ENCODE measurements at regions not wholly inside any gene's neighbourhood (a gene's known extent, or its start where the extent isn't known, plus 50 kb on each side); places are given as distances from the start of the nearest gene placed in this dataset.
"Not testable (repeated sequence)": the region's sequence is repeated elsewhere in the genome, so short reads cannot be mapped to it uniquely, and the experiment has no call there.

- ATAC-seq (ENCODE audit: low read depth), result no peak
- no peak for TF ChIP-seq CTCF (IDR thresholded peaks at IDR 0.05; ENCODE audit: poor library complexity, severe bottlenecking)
- no peaks in the 10 kb centered on the region for H3K4me1 ChIP-seq (ENCODE audit: insufficient read depth, poor library complexity, severe bottlenecking)
- no peak for DNase-seq (ENCODE audit: low spot score)
- H3K9me3 ChIP-seq (ENCODE audit: severe bottlenecking), result peaks cover 2% of the 10 kb centered on the region
- no peaks in the 10 kb centered on the region for H3K27me3 ChIP-seq (ENCODE audit: insufficient read depth, poor library complexity, severe bottlenecking)
- no peak overlapping the region for H3K4me3 ChIP-seq (ENCODE audit: severe bottlenecking)
- no peak overlapping the region for H3K27ac ChIP-seq (ENCODE audit: poor library complexity, severe bottlenecking)
- H3K36me3 ChIP-seq (ENCODE audit: low read depth), result no peaks in the 10 kb centered on the region
These were observed 338.2 kb downstream of the SOX4 start for GRCh38 chr6:21931641-21932335.

- no peak for TF ChIP-seq CTCF (IDR thresholded peaks at IDR 0.05; ENCODE audit: poor library complexity, severe bottlenecking)
- ATAC-seq (ENCODE audit: low read depth) (no peak), DNase-seq (ENCODE audit: low spot score) (no peak)
- Histone ChIP-seq H3K9me3 (ENCODE audit: severe bottlenecking) (peaks cover 2% of the 10 kb centered on the region), H3K27me3 (ENCODE audit: insufficient read depth, poor library complexity, severe bottlenecking) (no peaks in the 10 kb centered on the region), H3K27ac (ENCODE audit: poor library complexity, severe bottlenecking) (no peak overlapping the region), H3K4me3 (ENCODE audit: severe bottlenecking) (no peak overlapping the region), H3K36me3 (ENCODE audit: low read depth) (no peaks in the 10 kb centered on the region), H3K4me1 (ENCODE audit: insufficient read depth, poor library complexity, severe bottlenecking) (no peaks in the 10 kb centered on the region)
These were observed 339.8 kb downstream of the SOX4 start for GRCh38 chr6:21933351-21933750.

GRCh38 chr6:21935142-21935541, 341.6 kb downstream of the SOX4 start:
- ATAC-seq (ENCODE audit: low read depth) (no peak), DNase-seq (ENCODE audit: low spot score) (no peak)
- TF ChIP-seq CTCF (IDR thresholded peaks at IDR 0.05; ENCODE audit: poor library complexity, severe bottlenecking), result no peak
- no peak overlapping the region for H3K27ac ChIP-seq (ENCODE audit: poor library complexity, severe bottlenecking)
- no peaks in the 10 kb centered on the region for H3K27me3 ChIP-seq (ENCODE audit: insufficient read depth, poor library complexity, severe bottlenecking)
- H3K4me3 ChIP-seq (ENCODE audit: severe bottlenecking), result no peak overlapping the region
- peaks cover 2% of the 10 kb centered on the region for H3K9me3 ChIP-seq (ENCODE audit: severe bottlenecking)
- no peaks in the 10 kb centered on the region for H3K4me1 ChIP-seq (ENCODE audit: insufficient read depth, poor library complexity, severe bottlenecking)
- no peaks in the 10 kb centered on the region for H3K36me3 ChIP-seq (ENCODE audit: low read depth)

- ATAC-seq (ENCODE audit: low read depth) (no peak), DNase-seq (ENCODE audit: low spot score) (no peak)
- Histone ChIP-seq H3K4me3 (ENCODE audit: severe bottlenecking) (no peak overlapping the region), H3K9me3 (ENCODE audit: severe bottlenecking) (peaks cover 2% of the 10 kb centered on the region), H3K36me3 (ENCODE audit: low read depth) (no peaks in the 10 kb centered on the region), H3K27ac (ENCODE audit: poor library complexity, severe bottlenecking) (no peak overlapping the region), H3K4me1 (ENCODE audit: insufficient read depth, poor library complexity, severe bottlenecking) (no peaks in the 10 kb centered on the region), H3K27me3 (ENCODE audit: insufficient read depth, poor library complexity, severe bottlenecking) (no peaks in the 10 kb centered on the region)
- TF ChIP-seq CTCF (IDR thresholded peaks at IDR 0.05; ENCODE audit: poor library complexity, severe bottlenecking), result peak; percentile 52
These were observed 342.0 kb downstream of the SOX4 start for GRCh38 chr6:21935561-21936028.

- ATAC-seq (ENCODE audit: low read depth), result no peak
- Histone ChIP-seq H3K4me1 (ENCODE audit: insufficient read depth, poor library complexity, severe bottlenecking) (no peaks in the 10 kb centered on the region), H3K9me3 (ENCODE audit: severe bottlenecking) (no peaks in the 10 kb centered on the region), H3K27me3 (ENCODE audit: insufficient read depth, poor library complexity, severe bottlenecking) (no peaks in the 10 kb centered on the region), H3K36me3 (ENCODE audit: low read depth) (no peaks in the 10 kb centered on the region), H3K27ac (ENCODE audit: poor library complexity, severe bottlenecking) (no peak overlapping the region), H3K4me3 (ENCODE audit: severe bottlenecking) (no peak overlapping the region)
- TF ChIP-seq CTCF (IDR thresholded peaks at IDR 0.05; ENCODE audit: poor library complexity, severe bottlenecking), result no peak
- DNase-seq (ENCODE audit: low spot score), result no peak
These were observed 343.9 kb downstream of the SOX4 start for GRCh38 chr6:21937466-21937865.

- H3K36me3 ChIP-seq (ENCODE audit: low read depth); H3K27ac ChIP-seq (ENCODE audit: poor library complexity, severe bottlenecking); ATAC-seq (ENCODE audit: low read depth); H3K27me3 ChIP-seq (ENCODE audit: insufficient read depth, poor library complexity, severe bottlenecking); H3K4me3 ChIP-seq (ENCODE audit: severe bottlenecking); H3K9me3 ChIP-seq (ENCODE audit: severe bottlenecking); H3K4me1 ChIP-seq (ENCODE audit: insufficient read depth, poor library complexity, severe bottlenecking); DNase-seq (ENCODE audit: low spot score): not testable (repeated sequence)
These were observed 345.5 kb downstream of the SOX4 start for GRCh38 chr6:21939066-21939465.

Measured in RWPE2 (cell line).